ENCODE measurements at regions not wholly inside any gene's neighbourhood (a gene's known extent, or its start where the extent isn't known, plus 50 kb on each side); places are given as distances from the start of the nearest gene placed in this dataset.
"Not testable (repeated sequence)": the region's sequence is repeated elsewhere in the genome, so short reads cannot be mapped to it uniquely, and the experiment has no call there.

DNA sequence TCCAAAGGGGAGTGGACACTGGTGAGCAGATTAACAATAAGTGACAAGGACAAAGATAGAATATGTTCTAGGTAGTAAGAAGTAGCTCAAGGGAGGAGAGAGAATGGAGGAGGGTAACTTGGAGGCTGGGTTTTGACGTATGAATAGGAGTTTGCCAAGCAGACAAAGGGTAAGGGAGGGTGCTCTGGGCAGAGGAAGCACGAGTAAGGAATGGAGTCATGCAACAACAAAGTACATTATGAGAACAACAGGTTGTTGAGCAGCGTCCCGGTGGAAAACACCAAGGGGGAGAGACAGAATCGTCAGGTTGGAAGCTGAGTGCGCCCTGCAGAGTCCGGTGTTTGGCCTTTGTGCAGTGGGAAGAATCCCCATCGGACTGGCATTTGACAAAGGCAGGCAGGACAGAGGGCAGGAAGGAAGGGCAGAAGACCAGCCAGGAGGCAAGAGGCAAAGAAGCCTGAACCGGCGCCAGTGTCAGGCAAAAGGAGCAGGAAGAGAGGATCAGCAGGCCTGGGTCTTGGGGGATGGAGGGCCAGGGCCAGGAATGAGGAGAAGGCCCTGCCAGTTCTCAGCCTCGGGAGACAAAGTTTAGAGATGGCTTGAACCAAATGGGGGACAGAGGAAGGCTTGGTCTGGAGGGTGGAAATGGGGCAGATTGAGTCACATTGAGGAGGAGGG is 134.3 kb upstream of the TNRC6C start:
- no peak for DNase-seq (ENCODE audit: low read depth in 1 of 2, low spot score in 1 of 2)

DNA sequence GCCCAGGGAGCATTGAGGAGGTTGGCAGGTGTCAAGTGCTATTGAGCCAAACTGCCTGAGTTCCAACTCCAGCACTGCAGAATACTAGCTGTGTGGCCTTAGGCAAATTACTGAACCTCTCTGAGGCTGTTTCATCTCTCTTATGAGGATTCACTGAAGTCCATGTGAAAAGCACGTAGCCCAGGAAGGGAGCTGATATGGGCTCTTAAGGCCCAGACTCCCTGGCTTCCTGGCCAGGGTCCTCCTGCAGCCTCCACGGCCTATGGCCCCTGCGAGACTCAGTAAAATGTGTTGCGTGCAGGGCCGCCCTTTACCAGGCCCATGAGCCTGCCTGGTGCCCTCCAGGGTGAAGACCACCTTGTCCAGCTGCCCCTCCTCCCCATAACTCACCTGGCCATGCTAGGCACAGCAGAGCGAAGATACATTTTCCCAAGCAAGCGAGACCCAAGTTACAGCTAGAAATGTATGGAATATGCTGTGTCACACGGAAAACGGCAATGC is 133.7 kb upstream of the TNRC6C start:
- DNase-seq (ENCODE audit: low read depth in 1 of 2, low spot score in 1 of 2), result no peak

GRCh38 chr17:77825621-77826020 is 132.9 kb upstream of the TNRC6C start:
- DNase-seq (ENCODE audit: low read depth in 1 of 2, low spot score in 1 of 2), result no peak

DNA sequence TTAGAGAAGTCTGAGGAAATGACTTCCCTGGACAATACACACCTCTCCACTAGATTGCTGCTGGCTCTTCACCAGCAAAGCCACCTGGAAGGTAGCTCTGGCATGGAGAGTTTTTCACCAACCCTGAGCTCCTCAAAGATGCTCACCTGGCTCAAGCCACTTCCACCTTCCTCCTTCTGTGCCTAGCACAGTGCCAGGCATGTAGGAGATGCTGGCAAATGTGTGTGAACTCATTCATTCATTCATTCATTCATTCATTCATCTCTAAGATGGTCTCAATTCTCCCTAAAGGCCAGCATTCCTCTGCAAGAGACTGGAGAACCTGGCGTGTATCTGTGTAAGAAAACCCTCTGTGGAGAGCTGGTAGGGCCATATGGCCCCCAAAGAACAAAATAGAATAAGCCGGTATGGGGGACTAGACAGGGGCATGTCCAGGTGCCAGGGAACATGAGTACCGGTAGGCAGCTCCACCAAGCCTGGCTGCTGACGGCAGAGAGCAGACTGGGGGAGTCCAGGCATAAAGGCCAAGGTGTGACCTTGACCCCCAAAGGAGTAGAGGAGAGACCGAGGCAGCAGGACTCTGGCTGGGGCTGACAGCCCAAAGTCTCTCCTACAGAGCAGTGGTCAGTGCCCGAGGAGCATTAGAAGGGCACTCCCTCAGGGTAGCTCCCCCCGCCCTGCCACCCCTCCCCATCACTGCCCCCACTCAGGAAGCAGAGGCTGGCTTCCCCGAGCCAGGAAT is 132.2 kb upstream of the TNRC6C start:
- no peak for DNase-seq (ENCODE audit: low read depth in 1 of 2, low spot score in 1 of 2)

- DNase-seq (ENCODE audit: low read depth in 1 of 2, low spot score in 1 of 2), result no peak
Measured at GRCh38 chr17:77827039-77827438, 131.5 kb upstream of the TNRC6C start.

DNA sequence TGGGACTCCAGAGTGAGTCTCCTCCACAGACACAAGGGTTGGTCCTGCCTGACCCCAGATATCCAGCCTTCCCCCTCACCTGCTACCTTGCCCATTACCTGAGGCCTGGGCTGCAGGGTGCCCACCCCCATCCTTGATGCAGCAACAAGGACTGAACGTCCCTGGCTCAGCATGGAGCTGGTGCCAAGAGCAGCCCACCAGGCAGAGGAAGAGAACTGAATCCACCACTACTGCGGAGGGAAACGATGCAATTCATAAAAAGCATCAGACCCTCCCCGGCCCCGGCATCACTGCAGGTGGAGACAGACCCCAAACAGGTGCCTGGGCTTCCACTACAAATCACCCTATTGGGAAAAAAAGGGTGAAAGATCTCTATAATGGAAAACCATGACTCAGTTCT is 131.0 kb upstream of the TNRC6C start:
- DNase-seq (ENCODE audit: low read depth in 1 of 2, low spot score in 1 of 2), result no peak

DNA sequence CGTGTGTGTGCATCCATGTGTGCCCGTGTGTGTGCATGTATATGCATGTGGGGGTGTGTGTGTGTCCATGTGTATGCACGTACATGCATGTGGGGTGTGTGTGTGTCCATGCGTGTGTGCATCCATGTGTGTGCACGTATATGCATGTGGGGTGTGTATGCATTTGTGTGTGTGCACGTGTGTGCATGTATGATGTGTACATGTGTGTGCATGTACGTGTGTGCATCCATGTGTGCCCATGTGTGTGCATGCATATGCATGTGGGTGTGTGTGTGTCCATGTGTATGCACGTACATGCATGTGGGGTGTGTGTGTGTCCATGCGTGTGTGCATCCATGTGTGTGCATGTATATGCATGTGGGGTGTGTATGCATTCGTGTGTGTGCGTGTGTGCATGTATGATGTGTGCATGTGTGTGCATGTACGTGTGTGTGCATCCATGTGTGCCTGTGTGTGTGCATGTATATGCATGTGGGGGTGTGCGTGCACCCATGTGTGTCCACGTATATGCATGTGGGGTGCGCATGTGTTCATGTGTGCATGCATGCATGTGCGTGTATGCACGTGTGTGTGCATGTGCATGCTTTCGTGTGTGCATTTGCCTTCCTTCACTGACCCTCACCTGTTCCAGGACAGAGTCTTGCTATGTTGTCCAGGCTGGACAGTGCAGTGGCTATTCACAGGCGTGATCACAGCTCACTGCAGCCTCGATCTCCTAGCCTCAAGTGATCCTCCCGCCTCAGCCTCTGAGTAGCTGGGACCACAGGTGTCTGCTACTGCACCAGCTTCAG is 129.6 kb upstream of the TNRC6C start:
- no peak for DNase-seq (ENCODE audit: low read depth in 1 of 2, low spot score in 1 of 2)

- DNase-seq (ENCODE audit: low read depth in 1 of 2, low spot score in 1 of 2), result no peak
Measured at GRCh38 chr17:77829843-77830799, 128.4 kb upstream of the TNRC6C start.

GRCh38 chr17:77830816-77831473 is 127.6 kb upstream of the TNRC6C start:
- no peak for DNase-seq (ENCODE audit: low read depth in 1 of 2, low spot score in 1 of 2)

DNA sequence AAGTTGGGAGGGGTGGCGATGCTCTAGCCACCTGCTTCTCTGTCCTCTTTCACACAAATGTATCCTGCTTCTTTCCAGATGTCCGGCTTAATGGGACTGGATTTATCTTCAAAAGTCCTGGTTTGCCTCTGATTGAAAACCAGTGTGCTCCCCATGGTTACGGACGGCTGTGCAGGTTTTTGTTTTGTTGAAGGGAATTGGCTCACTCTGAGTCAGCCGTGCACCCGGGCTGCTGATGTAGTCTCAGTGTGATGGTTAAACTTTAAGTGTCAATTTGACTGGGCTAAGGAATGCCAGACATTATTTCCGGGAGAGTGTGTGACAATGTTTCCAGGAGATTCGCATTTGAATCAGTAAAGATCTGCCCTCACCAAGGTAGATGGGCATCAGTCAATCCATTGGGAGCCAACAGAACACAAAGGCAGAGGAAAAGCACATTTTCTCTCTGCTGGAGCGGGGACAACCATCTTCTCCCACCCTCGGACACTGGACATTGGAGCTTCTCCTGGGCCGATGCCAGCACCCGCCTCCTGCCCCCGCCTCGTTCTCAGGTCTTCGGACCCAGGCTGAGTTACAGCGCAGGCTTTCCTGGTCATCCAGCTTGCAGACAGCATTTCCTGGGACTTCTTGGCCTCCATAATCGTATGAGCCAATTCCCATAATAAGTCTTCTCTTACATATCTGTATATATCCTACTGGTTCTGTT is 126.9 kb upstream of the TNRC6C start:
- DNase-seq (ENCODE audit: low read depth in 1 of 2, low spot score in 1 of 2), result no peak

- no peak for DNase-seq (ENCODE audit: low read depth in 1 of 2, low spot score in 1 of 2)
Measured at GRCh38 chr17:77832180-77832560, 126.3 kb upstream of the TNRC6C start.

DNA sequence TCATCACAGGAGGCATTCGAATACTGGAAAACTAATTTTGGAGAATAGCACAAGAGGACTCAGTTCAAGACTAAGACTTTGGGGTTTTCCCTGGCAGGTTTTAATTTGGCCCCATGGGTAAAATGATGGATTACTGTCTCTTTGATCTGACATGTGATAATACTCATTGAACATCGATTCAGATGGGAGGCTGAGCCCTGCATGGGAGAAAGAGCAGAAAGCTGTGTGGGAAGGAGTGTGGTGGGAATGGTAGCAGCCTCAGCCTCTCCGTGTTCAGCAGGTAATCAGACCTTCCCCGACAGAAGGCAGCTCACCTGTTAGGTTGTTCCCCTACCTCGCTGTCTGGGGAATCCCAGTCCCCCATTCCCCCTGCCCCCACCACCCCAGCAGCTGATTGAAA is 124.7 kb upstream of the TNRC6C start:
- no peak for DNase-seq (ENCODE audit: low read depth in 1 of 2, low spot score in 1 of 2)

DNA sequence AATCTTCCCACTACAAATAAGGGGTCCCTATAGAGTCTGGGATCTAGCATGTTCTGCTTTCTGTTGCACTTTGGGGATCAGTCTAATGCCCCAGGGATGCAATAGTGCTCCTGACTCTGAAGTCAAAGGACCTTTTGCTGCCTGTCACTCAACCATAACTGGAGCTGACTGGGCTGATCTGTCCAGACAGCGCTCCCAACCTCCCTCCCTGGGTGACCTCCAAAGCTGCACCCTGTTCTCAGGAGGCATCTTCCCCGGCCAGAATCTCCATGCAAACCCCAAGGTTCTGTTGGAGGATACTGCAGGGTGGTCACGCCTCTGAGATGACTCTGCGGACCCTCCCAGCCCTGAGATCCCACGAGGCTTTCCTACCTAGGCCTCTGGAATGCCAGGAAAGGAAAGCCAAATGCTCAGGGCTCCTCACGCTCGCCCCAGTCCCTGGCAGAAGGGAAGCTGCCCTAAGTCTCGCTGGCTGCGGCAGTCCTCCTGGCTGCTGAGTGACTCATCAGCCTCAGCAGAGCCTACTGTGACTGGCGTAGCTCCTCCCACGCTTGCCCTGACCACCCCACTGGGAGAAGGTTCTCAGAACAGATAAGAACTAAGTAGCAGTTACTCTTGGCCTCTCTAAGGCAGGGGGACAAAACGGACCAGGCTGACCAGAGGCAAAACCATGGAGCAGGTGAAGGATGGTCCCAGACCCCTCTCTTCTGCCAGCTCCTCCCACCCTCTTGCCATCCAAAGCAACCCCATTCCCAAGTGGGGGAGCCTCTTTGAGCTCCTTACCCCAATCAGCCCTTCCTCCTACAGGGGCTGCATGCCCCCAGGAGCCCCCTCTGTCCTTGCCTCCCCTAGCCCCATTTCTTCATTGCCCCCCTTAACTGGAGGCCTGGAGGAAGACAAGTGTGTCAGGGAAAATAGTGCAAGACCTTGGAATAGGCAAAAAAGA is 124.1 kb upstream of the TNRC6C start:
- DNase-seq (ENCODE audit: low read depth in 1 of 2, low spot score in 1 of 2), result peak in 1 of 2 donors; percentile 24

DNA sequence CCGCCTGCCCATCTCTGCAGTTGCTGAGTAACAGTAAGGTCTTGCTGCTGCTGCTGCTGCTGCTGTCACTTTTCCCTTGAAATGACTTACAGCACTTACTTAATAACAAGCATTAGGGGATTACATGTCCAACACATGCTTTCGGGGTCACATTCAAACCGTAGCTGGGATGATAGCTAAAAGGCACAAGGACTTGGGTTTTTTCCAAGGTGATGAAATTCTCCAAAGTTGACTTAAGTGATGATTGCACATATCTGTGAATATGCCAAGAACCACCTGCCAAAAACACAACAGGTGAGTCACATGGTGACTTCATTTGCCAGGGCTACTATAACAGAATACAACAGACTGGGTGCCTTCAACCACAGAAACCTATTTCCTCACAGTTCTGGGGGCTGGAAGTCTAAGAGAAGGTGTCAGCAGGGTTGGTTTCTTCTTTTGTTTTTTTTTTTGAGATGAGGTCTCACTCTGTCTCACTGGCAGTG is 121.9 kb upstream of the TNRC6C start:
- no peak for DNase-seq (ENCODE audit: low read depth in 1 of 2, low spot score in 1 of 2)

GRCh38 chr17:77837072-77837471 is 121.4 kb upstream of the TNRC6C start:
- not testable (repeated sequence) for DNase-seq (ENCODE audit: low read depth in 1 of 2, low spot score in 1 of 2)

GRCh38 chr17:77837917-77838316 is 120.6 kb upstream of the TNRC6C start:
- DNase-seq (ENCODE audit: low read depth in 1 of 2, low spot score in 1 of 2), result no peak

DNA sequence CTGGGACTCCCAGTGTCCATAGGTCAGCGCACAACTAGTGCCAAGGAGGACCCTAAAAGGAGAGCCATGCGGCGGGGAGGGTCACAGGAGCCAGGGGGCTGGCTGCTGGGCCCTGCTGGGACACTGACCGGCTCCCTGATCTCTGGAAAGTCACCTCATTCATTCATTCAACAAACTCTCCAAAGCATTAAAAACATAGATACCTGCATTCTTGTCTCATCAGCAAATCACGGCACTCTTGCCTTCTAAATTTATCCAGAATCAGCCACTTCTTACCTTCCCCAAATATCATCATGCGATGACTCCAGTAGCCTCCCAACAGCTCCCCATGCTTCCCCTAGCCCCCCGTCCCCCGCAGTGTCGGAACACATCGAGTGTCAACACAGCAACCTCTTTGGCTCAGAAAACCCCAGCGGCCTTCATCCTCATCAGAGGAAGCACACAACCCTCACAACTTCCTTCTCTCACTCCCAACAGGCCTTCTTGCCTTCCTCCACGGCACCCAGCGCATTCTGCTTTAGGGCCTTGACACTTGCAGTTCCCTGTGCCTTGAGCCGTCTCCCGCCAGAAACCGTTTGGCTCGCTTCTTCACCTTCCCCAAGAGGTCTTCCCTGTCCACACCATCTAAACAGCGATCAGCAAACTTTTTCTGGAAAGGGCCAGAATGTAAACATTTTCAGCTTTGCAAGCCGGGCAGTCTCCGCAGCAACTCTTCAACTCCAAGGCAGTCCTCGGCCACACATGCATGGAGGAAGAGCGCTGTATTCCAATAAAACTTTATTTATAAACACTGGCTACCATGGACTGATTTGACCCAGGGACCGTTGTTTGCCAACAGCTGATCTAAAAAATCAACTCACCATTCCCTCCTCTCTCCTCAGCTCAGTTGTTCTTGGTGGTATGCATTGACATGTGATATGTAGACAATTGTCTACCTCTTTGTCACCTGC is 119.5 kb upstream of the TNRC6C start:
- no peak for DNase-seq (ENCODE audit: low read depth in 1 of 2, low spot score in 1 of 2)
